Loucy (cell line): ENCODE measurements at regions not wholly inside any gene's neighbourhood (a gene's known extent, or its start where the extent isn't known, plus 50 kb on each side); places are given as distances from the start of the nearest gene placed in this dataset.

ENCODE experiments used
- H2AFZ ChIP-seq: fragments of 200-600 bp; sonication (generic); 2 replicates; pipeline ENCODE4 v1.6.0; 2016; ENCODE audit warnings: antibody characterized with exemption, mild to moderate bottlenecking, low read length, moderate library complexity
- H3F3A ChIP-seq: fragments of 200-600 bp; 2 replicates; pipeline ENCODE4 v1.6.0; 2016; ENCODE audit warnings: antibody characterized with exemption, low read depth, mild to moderate bottlenecking
- H3K27me3 ChIP-seq: fragments of 200-600 bp; sonication (generic); 2 replicates; pipeline ENCODE4 v1.6.1; 2014; ENCODE audit warnings: low read length, mild to moderate bottlenecking; ENCODE audit not compliant: insufficient read depth, poor library complexity, severe bottlenecking
- H3K36me3 ChIP-seq: fragments of 200-600 bp; sonication (generic); 2 replicates; pipeline ENCODE4 v1.6.1; 2016; ENCODE audit warnings: low read length; ENCODE audit not compliant: insufficient read depth
- H3K4me1 ChIP-seq: fragments of 200-600 bp; sonication (generic); 2 replicates; pipeline ENCODE4 v1.5.1; 2014; ENCODE audit warnings: low read length, mild to moderate bottlenecking; ENCODE audit not compliant: insufficient read depth, poor library complexity, severe bottlenecking
- H3K4me2 ChIP-seq: fragments of 200-600 bp; sonication (generic); 2 replicates; pipeline ENCODE4 v1.6.0; 2014; ENCODE audit warnings: antibody characterized with exemption, low read length, low read depth, mild to moderate bottlenecking; ENCODE audit not compliant: poor library complexity, severe bottlenecking
- H3K4me3 ChIP-seq: fragments of 200-600 bp; sonication (generic); 2 replicates; pipeline ENCODE4 v1.5.1; 2014; ENCODE audit warnings: low read length, mild to moderate bottlenecking, mixed read lengths; ENCODE audit not compliant: poor library complexity, severe bottlenecking
- H3K79me2 ChIP-seq: fragments of 200-600 bp; sonication (generic); 2 replicates; pipeline ENCODE4 v1.6.1; 2014; ENCODE audit warnings: low read length; ENCODE audit not compliant: insufficient read depth
- H3K9ac ChIP-seq: fragments of 200-600 bp; sonication (generic); 2 replicates; pipeline ENCODE4 v1.6.0; 2014; ENCODE audit warnings: mild to moderate bottlenecking, low read depth, low read length, moderate library complexity; ENCODE audit not compliant: poor library complexity, severe bottlenecking
- H3K9me2 ChIP-seq: fragments of 200-600 bp; sonication (generic); replicated peaks from 2 replicates; pipeline ENCODE4 v1.6.1; 2016; ENCODE audit warnings: low read depth, low read length, mixed read lengths
- H3K9me3 ChIP-seq: fragments of 200-600 bp; sonication (generic); 2 replicates; pipeline ENCODE4 v1.6.1; 2014; ENCODE audit warnings: mild to moderate bottlenecking, antibody characterized with exemption, low read length, low read depth; ENCODE audit not compliant: insufficient read depth
- H4K20me1 ChIP-seq: fragments of 200-600 bp; sonication (generic); 2 replicates; pipeline ENCODE4 v1.6.0; 2014; ENCODE audit warnings: antibody characterized with exemption, low read length, mild to moderate bottlenecking; ENCODE audit not compliant: insufficient read depth, poor library complexity, severe bottlenecking
- CTCF ChIP-seq: fragments of 200-600 bp; sonication (generic); conservative IDR thresholded peaks from 2 replicates; pipeline ENCODE4 v1.5.1; 2014; ENCODE audit warnings: mild to moderate bottlenecking, antibody characterized with exemption, low read length
- EZH2phosphoT487 ChIP-seq: fragments of 200-600 bp; IDR thresholded peaks from 2 replicates; pipeline ENCODE4 v1.6.1; 2018; ENCODE audit warnings: antibody characterized with exemption, mild to moderate bottlenecking, moderate library complexity, borderline replicate concordance

- Histone ChIP-seq H2AFZ (no peak overlapping the region), H3K4me1 (no peaks in the 10 kb centered on the region), H3F3A (no peaks in the 10 kb centered on the region), H3K9me2 (no peaks in the 10 kb centered on the region), H4K20me1 (no peaks in the 10 kb centered on the region), H3K9me3 (no peaks in the 10 kb centered on the region), H3K4me3 (no peak overlapping the region), H3K79me2 (no peaks in the 10 kb centered on the region), H3K36me3 (no peaks in the 10 kb centered on the region), H3K27me3 (no peaks in the 10 kb centered on the region), H3K4me2 (no peak overlapping the region), H3K9ac (no peak overlapping the region)
- TF ChIP-seq CTCF (no peak), EZH2phosphoT487 (no peak)
Observed at GRCh38 chr2:45193581-45193980, 184.3 kb upstream of the SIX2 start.

- Histone ChIP-seq H4K20me1 (no peaks in the 10 kb centered on the region), H2AFZ (no peak overlapping the region)
Observed at GRCh38 chr2:45192991-45193390, 183.7 kb upstream of the SIX2 start.

GRCh38 chr2:45192481-45192880, 183.2 kb upstream of the SIX2 start:
- no peak overlapping the region for H2AFZ ChIP-seq
- H3K79me2 ChIP-seq, result no peaks in the 10 kb centered on the region
- no peaks in the 10 kb centered on the region for H4K20me1 ChIP-seq
- H3K36me3 ChIP-seq, result no peaks in the 10 kb centered on the region
- TF ChIP-seq EZH2phosphoT487 (no peak), CTCF (no peak)
- no peaks in the 10 kb centered on the region for H3K27me3 ChIP-seq
- H3K9me3 ChIP-seq, result no peaks in the 10 kb centered on the region
- H3K4me2 ChIP-seq, result no peak overlapping the region
- H3F3A ChIP-seq, result no peaks in the 10 kb centered on the region
- H3K9me2 ChIP-seq, result no peaks in the 10 kb centered on the region
- H3K4me3 ChIP-seq, result no peak overlapping the region
- no peaks in the 10 kb centered on the region for H3K4me1 ChIP-seq
- no peak overlapping the region for H3K9ac ChIP-seq

More at GRCh38 chr2:45192991-45193390, 183.7 kb upstream of the SIX2 start:
- no peaks in the 10 kb centered on the region for H3K9me2 ChIP-seq
- no peaks in the 10 kb centered on the region for H3F3A ChIP-seq
- H3K36me3 ChIP-seq, result no peaks in the 10 kb centered on the region
- no peaks in the 10 kb centered on the region for H3K9me3 ChIP-seq
- H3K79me2 ChIP-seq, result no peaks in the 10 kb centered on the region
- H3K4me3 ChIP-seq, result no peak overlapping the region
- no peak for TF ChIP-seq CTCF
- TF ChIP-seq EZH2phosphoT487, result no peak
- H3K4me1 ChIP-seq, result no peaks in the 10 kb centered on the region
- H3K9ac ChIP-seq, result no peak overlapping the region
- H3K4me2 ChIP-seq, result no peak overlapping the region
- no peaks in the 10 kb centered on the region for H3K27me3 ChIP-seq
